Astrocyte (in vitro differentiated cells and primary cell): ENCODE measurements at regions not wholly inside any gene's neighbourhood (a gene's known extent, or its start where the extent isn't known, plus 50 kb on each side); places are given as distances from the start of the nearest gene placed in this dataset.

Experiments
- DNase-seq: peaks from one replicate; pipeline ENCODE4 v3.0.0-alpha.2; 2010; ENCODE audit warnings: low read depth
- FAIRE-seq: peaks from 2 replicates; lab custom pipeline; 2011; peaks lifted over from hg19 to GRCh38; lab: Jason Lieb, UNC
- H2AFZ ChIP-seq: 2 replicates; pipeline ENCODE4 v1.6.0; 2012; ENCODE audit warnings: low read depth, low read length, inconsistent platforms
- H3K27ac ChIP-seq: 2 replicates; pipeline ENCODE4 v1.5.1; 2011; ENCODE audit warnings: low read depth, low read length, inconsistent platforms
- H3K27me3 ChIP-seq: 2 replicates; pipeline ENCODE4 v1.6.0; 2011; ENCODE audit warnings: low read length, inconsistent platforms; ENCODE audit not compliant: insufficient read depth
- H3K36me3 ChIP-seq: 2 replicates; pipeline ENCODE4 v1.5.1; 2011; ENCODE audit warnings: low read length, inconsistent platforms; ENCODE audit not compliant: insufficient read depth
- H3K4me1 ChIP-seq: 2 replicates; pipeline ENCODE4 v1.5.1; 2011; ENCODE audit warnings: low read length, inconsistent platforms; ENCODE audit not compliant: insufficient read depth
- H3K4me2 ChIP-seq: 2 replicates; pipeline ENCODE4 v1.6.0; 2012; ENCODE audit warnings: low read length, inconsistent platforms
- H3K4me3 ChIP-seq: 2 replicates; pipeline ENCODE4 v1.5.1; 2011; ENCODE audit warnings: low read depth, mild to moderate bottlenecking, low read length, inconsistent platforms; ENCODE audit not compliant: insufficient read depth
- H3K79me2 ChIP-seq: 2 replicates; pipeline ENCODE4 v1.6.0; 2012; ENCODE audit warnings: mild to moderate bottlenecking, low read length, inconsistent platforms; ENCODE audit not compliant: insufficient read depth
- H3K9ac ChIP-seq: 2 replicates; pipeline ENCODE4 v1.6.0; 2012; ENCODE audit warnings: mild to moderate bottlenecking, low read length, inconsistent platforms
- H3K9me3 ChIP-seq: 2 replicates; pipeline ENCODE4 v1.5.1; 2012; ENCODE audit warnings: low read depth, mild to moderate bottlenecking, low read length, inconsistent platforms; ENCODE audit not compliant: insufficient read depth
- H4K20me1 ChIP-seq: 2 replicates; pipeline ENCODE4 v1.6.0; 2012; ENCODE audit warnings: low read length, inconsistent platforms; ENCODE audit not compliant: insufficient read depth
- H3K27ac Mint-ChIP-seq: one replicate; pipeline ENCODE4 v1.8.0; 2021; ENCODE audit warnings: mild to moderate bottlenecking, mixed read lengths; ENCODE audit not compliant: unreplicated experiment
- H3K27me3 Mint-ChIP-seq: one replicate; pipeline ENCODE4 v1.8.0; 2021; ENCODE audit warnings: low read depth, mixed read lengths; ENCODE audit not compliant: unreplicated experiment
- H3K36me3 Mint-ChIP-seq: one replicate; pipeline ENCODE4 v1.8.0; 2021; ENCODE audit warnings: low read depth, mixed read lengths; ENCODE audit not compliant: unreplicated experiment
- H3K4me1 Mint-ChIP-seq: one replicate; pipeline ENCODE4 v1.8.0; 2021; ENCODE audit warnings: low read depth, mixed read lengths; ENCODE audit not compliant: unreplicated experiment
- H3K4me3 Mint-ChIP-seq: one replicate; pipeline ENCODE4 v1.8.0; 2021; ENCODE audit warnings: mild to moderate bottlenecking, moderate library complexity, mixed read lengths; ENCODE audit not compliant: unreplicated experiment
- H3K9me3 Mint-ChIP-seq: one replicate; pipeline ENCODE4 v1.8.0; 2021; ENCODE audit warnings: mild to moderate bottlenecking, mixed read lengths; ENCODE audit not compliant: unreplicated experiment
- CTCF ChIP-seq: IDR thresholded peaks from 2 replicates; pipeline ENCODE4 v1.5.1; 2011; ENCODE audit warnings: low read depth, mild to moderate bottlenecking, inconsistent platforms, low read length, moderate library complexity; ENCODE audit not compliant: insufficient read depth
- EZH2 ChIP-seq: IDR thresholded peaks from 2 replicates; pipeline ENCODE4 v1.6.1; 2012; ENCODE audit warnings: mild to moderate bottlenecking, low read length, inconsistent platforms; ENCODE audit not compliant: insufficient read depth

DNA sequence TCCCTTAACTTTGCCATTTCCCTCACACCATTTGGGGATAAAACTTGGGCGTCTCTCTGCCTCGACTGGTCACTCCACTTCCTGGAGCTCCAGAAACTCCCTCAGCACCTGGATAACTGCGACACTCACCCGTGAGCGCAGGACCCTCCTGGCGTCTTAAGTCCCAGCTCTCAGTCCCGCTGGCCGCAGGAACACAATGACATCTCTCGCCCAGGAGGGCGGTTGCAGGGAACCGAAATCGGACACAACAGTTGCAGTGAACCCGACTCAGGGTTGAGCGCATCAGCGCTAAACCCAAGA, 370.9 kb upstream of the SMIM31 start:
- peak overlapping the region; percentile 97 for H3K4me2 ChIP-seq
- H3K4me3 ChIP-seq: peak overlapping the region; percentile 73
- TF ChIP-seq EZH2 (no peak), CTCF (no peak)
- Mint-ChIP-seq H3K9me3 (no peaks in the 10 kb centered on the region), H3K36me3 (no peaks in the 10 kb centered on the region), H3K27me3 (peaks cover 22% of the 10 kb centered on the region), H3K27ac (peak overlapping the region; percentile 62), H3K4me1 (no peaks in the 10 kb centered on the region), H3K4me3 (peak overlapping the region; percentile 90)
- FAIRE-seq (no peak), DNase-seq (no peak)
- H3K36me3 ChIP-seq: no peaks in the 10 kb centered on the region
- peaks cover 7% of the 10 kb centered on the region for H3K27me3 ChIP-seq
- peak overlapping the region; percentile 80 for H3K9ac ChIP-seq
- no peaks in the 10 kb centered on the region for H4K20me1 ChIP-seq
- H3K27ac ChIP-seq: peak overlapping the region; percentile 17
- peak overlapping the region; percentile 89 for H2AFZ ChIP-seq
- H3K4me1 ChIP-seq: no peaks in the 10 kb centered on the region
- no peaks in the 10 kb centered on the region for H3K79me2 ChIP-seq
- H3K9me3 ChIP-seq: no peaks in the 10 kb centered on the region

DNA sequence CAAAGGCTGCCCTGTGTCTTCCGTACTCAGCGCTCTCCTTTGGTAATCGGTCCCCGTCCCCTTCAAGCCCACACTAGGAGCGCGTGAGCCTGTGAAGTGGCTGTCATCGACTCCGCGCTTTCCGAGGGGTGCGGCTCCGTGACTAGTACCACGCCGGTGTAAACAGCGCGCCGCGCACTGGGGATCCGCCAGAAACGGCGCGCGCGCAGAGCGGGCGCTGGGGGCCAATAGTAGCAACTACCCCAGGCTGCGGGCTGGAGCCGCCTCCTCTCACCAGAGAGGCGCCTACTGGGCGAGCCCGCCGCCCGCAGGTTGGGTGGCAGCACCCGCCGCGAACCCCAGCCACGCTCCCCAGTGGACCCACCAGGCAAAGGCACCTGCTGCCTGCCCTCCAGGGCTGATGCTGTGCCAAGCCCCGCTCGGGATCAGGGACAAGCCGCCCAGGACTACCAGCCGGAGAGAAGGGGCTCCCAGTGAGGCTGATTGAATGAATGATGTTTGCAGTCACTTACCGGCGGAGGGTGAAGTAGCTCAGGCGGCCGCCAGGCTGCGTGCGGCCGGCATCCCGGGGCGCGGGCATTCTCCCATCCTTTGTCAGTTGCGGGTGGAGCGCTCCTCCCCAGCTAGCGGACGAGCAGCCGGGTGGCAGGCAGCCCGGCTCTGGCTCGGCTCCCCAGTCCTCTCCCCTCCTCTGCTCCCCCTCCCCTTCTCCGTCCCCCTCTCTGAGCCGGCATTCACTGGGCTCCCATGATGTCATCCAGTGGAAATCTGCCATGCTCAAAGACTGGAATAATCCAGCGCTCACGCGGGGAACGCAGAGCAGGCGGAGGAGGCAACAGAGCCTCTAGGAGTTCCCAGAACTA, 370.3 kb upstream of the SMIM31 start:
- peak overlapping the region; percentile 17 for H3K27ac ChIP-seq
- H3K27me3 ChIP-seq: peaks cover 7% of the 10 kb centered on the region
- H3K4me2 ChIP-seq: peak overlapping the region; percentile 97
- peak overlapping the region; percentile 73 for H3K4me3 ChIP-seq
- Mint-ChIP-seq H3K27ac (peak overlapping the region; percentile 62), H3K36me3 (no peaks in the 10 kb centered on the region), H3K9me3 (no peaks in the 10 kb centered on the region), H3K4me1 (no peaks in the 10 kb centered on the region), H3K4me3 (peak overlapping the region; percentile 90), H3K27me3 (peaks cover 21% of the 10 kb centered on the region)
- FAIRE-seq (no peak), DNase-seq (peak; percentile 61)
- no peaks in the 10 kb centered on the region for H3K4me1 ChIP-seq
- peak overlapping the region; percentile 89 for H2AFZ ChIP-seq
- no peaks in the 10 kb centered on the region for H3K36me3 ChIP-seq
- no peaks in the 10 kb centered on the region for H3K9me3 ChIP-seq
- no peaks in the 10 kb centered on the region for H4K20me1 ChIP-seq
- peak overlapping the region; percentile 80 for H3K9ac ChIP-seq
- TF ChIP-seq EZH2 (no peak), CTCF (peak; percentile 12)
- H3K79me2 ChIP-seq: no peaks in the 10 kb centered on the region

- Mint-ChIP-seq H3K27ac (no peak overlapping the region), H3K9me3 (no peaks in the 10 kb centered on the region), H3K36me3 (no peaks in the 10 kb centered on the region), H3K4me1 (no peaks in the 10 kb centered on the region), H3K27me3 (peaks cover 21% of the 10 kb centered on the region), H3K4me3 (peak overlapping the region; percentile 77)
- Histone ChIP-seq H4K20me1 (no peaks in the 10 kb centered on the region), H3K4me1 (no peaks in the 10 kb centered on the region), H3K27me3 (peaks cover 7% of the 10 kb centered on the region), H3K36me3 (no peaks in the 10 kb centered on the region), H3K9ac (peak overlapping the region; percentile 80), H3K9me3 (no peaks in the 10 kb centered on the region), H2AFZ (peak overlapping the region; percentile 89), H3K79me2 (no peaks in the 10 kb centered on the region), H3K27ac (no peak overlapping the region), H3K4me3 (peak overlapping the region; percentile 73), H3K4me2 (peak overlapping the region; percentile 97)
- no peak for FAIRE-seq
- DNase-seq: no peak
- no peak for TF ChIP-seq EZH2
- no peak for TF ChIP-seq CTCF
Observed at GRCh38 chr4:164384416-164384815, 369.5 kb upstream of the SMIM31 start.
